RWPE2 (cell line): ENCODE measurements at regions not wholly inside any gene's neighbourhood (a gene's known extent, or its start where the extent isn't known, plus 50 kb on each side); places are given as distances from the start of the nearest gene placed in this dataset.

Experiments
- ATAC-seq: fragments of 200-7000 bp; cut with Tn5 transposase; 3 replicates; pipeline ENCODE4 v1.9.1; 2021; ENCODE audit warnings: low read depth
- DNase-seq: peaks from one replicate; pipeline ENCODE4 v3.0.0-alpha.2; 2020; ENCODE audit warnings: low spot score
- H3K27ac ChIP-seq: fragments of 450-650 bp; 2 replicates; pipeline ENCODE4 v1.5.1; 2017; ENCODE audit warnings: mild to moderate bottlenecking; ENCODE audit not compliant: poor library complexity, severe bottlenecking
- H3K27me3 ChIP-seq: fragments of 250-450 bp; sonication (Bioruptor Pico); 2 replicates; pipeline ENCODE4 v1.5.1; 2021; ENCODE audit warnings: mild to moderate bottlenecking, moderate library complexity; ENCODE audit not compliant: insufficient read depth, poor library complexity, severe bottlenecking
- H3K36me3 ChIP-seq: fragments of 250-450 bp; sonication (Bioruptor Pico); 2 replicates; pipeline ENCODE4 v1.5.1; 2020; ENCODE audit warnings: low read depth, mild to moderate bottlenecking, moderate library complexity
- H3K4me1 ChIP-seq: fragments of 250-450 bp; sonication (Bioruptor Pico); 2 replicates; pipeline ENCODE4 v1.5.1; 2021; ENCODE audit warnings: mild to moderate bottlenecking, moderate library complexity; ENCODE audit not compliant: insufficient read depth, poor library complexity, severe bottlenecking
- H3K4me3 ChIP-seq: fragments of 250-450 bp; sonication (Bioruptor Pico); 2 replicates; pipeline ENCODE4 v1.5.1; 2021; ENCODE audit warnings: mild to moderate bottlenecking, moderate library complexity; ENCODE audit not compliant: severe bottlenecking
- H3K9me3 ChIP-seq: fragments of 250-450 bp; sonication (Bioruptor Pico); 2 replicates; pipeline ENCODE4 v1.5.1; 2021; ENCODE audit warnings: mild to moderate bottlenecking, moderate library complexity; ENCODE audit not compliant: severe bottlenecking
- CTCF ChIP-seq: fragments of 450-650 bp; IDR thresholded peaks from one replicate; pipeline ENCODE4 v1.5.1; 2017; ENCODE audit warnings: mild to moderate bottlenecking, moderate library complexity; ENCODE audit not compliant: poor library complexity, severe bottlenecking

- DNase-seq (no peak), ATAC-seq (no peak)
- H3K4me3 ChIP-seq, result no peak overlapping the region
- no peak overlapping the region for H3K27ac ChIP-seq
- H3K4me1 ChIP-seq, result no peaks in the 10 kb centered on the region
- no peaks in the 10 kb centered on the region for H3K27me3 ChIP-seq
- no peaks in the 10 kb centered on the region for H3K9me3 ChIP-seq
- no peak for TF ChIP-seq CTCF
- no peaks in the 10 kb centered on the region for H3K36me3 ChIP-seq
Measured at GRCh38 chr1:70909262-70909822, 138.3 kb downstream of the PTGER3 start.

GRCh38 chr1:70910013-70910412 is 137.6 kb downstream of the PTGER3 start:
- ATAC-seq, result no peak
- no peaks in the 10 kb centered on the region for H3K27me3 ChIP-seq

GRCh38 chr1:70911861-70912260 is 135.8 kb downstream of the PTGER3 start:
- no peaks in the 10 kb centered on the region for H3K36me3 ChIP-seq
- H3K4me3 ChIP-seq, result no peak overlapping the region
- TF ChIP-seq CTCF, result no peak
- DNase-seq (no peak), ATAC-seq (no peak)
- no peaks in the 10 kb centered on the region for H3K27me3 ChIP-seq
- no peak overlapping the region for H3K27ac ChIP-seq
- no peaks in the 10 kb centered on the region for H3K9me3 ChIP-seq
- H3K4me1 ChIP-seq, result no peaks in the 10 kb centered on the region

More at GRCh38 chr1:70910013-70910412, 137.6 kb downstream of the PTGER3 start:
- Histone ChIP-seq H3K36me3 (no peaks in the 10 kb centered on the region), H3K27ac (no peak overlapping the region), H3K4me3 (no peak overlapping the region), H3K9me3 (no peaks in the 10 kb centered on the region), H3K4me1 (no peaks in the 10 kb centered on the region)
- no peak for DNase-seq
- no peak for TF ChIP-seq CTCF

GRCh38 chr1:70914224-70914623 is 133.4 kb downstream of the PTGER3 start:
- H3K4me3 ChIP-seq, result no peak overlapping the region
- H3K27ac ChIP-seq, result no peak overlapping the region
- TF ChIP-seq CTCF, result no peak
- H3K4me1 ChIP-seq, result no peaks in the 10 kb centered on the region
- DNase-seq (no peak), ATAC-seq (no peak)
- H3K27me3 ChIP-seq, result no peaks in the 10 kb centered on the region
- H3K36me3 ChIP-seq, result no peaks in the 10 kb centered on the region
- no peaks in the 10 kb centered on the region for H3K9me3 ChIP-seq

- no peak for DNase-seq
- no peak overlapping the region for H3K4me3 ChIP-seq
- no peaks in the 10 kb centered on the region for H3K4me1 ChIP-seq
- H3K36me3 ChIP-seq, result no peaks in the 10 kb centered on the region
- no peak overlapping the region for H3K27ac ChIP-seq
- no peaks in the 10 kb centered on the region for H3K27me3 ChIP-seq
- H3K9me3 ChIP-seq, result no peaks in the 10 kb centered on the region
- no peak for TF ChIP-seq CTCF
- ATAC-seq, result no peak
Measured at GRCh38 chr1:70915258-70916033, 132.2 kb downstream of the PTGER3 start.
